Body of pancreas (tissue), 4 donors: ENCODE measurements at regions not wholly inside any gene's neighbourhood (a gene's known extent, or its start where the extent isn't known, plus 50 kb on each side); places are given as distances from the start of the nearest gene placed in this dataset.

ENCODE experiments used
- CTCF ChIP-seq, 7 experiments: fragments of 450-650 bp in 4 of 7; fragments of 200-600 bp in 3 of 7; sonication (generic) in 3 of 7; IDR thresholded peaks; one replicate each; pipeline ENCODE4 v1.5.1; 2016 to 2019; ENCODE audit warnings: antibody characterized with exemption in 7 of 7
- POLR2A ChIP-seq, 3 donors: fragments of 450-650 bp; IDR thresholded peaks; one replicate each; pipeline ENCODE4 v1.6.1; 2016; ENCODE audit warnings: antibody characterized with exemption in 3 of 3, mild to moderate bottlenecking in 2 of 3

GRCh38 chr7:131075406-131075805 lies 252.3 kb upstream of the MKLN1 start:
- TF ChIP-seq CTCF (IDR thresholded peaks at IDR 0.05) (no peak), POLR2A (IDR thresholded peaks at IDR 0.05) (no peak)
